ENCODE measurements at regions not wholly inside any gene's neighbourhood (a gene's known extent, or its start where the extent isn't known, plus 50 kb on each side); places are given as distances from the start of the nearest gene placed in this dataset.

DNA sequence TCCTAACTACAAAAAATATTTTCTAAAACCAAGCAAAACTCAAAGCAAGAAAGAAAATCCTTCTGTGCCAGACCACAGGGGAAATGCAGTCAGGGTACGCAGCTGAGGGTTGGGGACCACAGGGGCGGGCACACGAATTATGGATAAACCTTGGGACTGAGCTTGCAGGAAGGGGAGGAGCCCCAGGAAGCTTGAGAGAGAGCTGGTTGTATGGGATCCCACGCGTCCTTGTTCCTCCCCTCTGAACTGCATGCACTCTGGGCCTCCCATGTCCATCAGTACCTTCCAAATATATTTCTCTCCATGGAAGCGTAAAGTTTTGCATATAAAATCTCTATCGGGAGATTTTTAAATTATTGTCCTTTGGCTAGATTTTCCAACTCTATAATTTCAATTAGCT, 673.4 kb downstream of the TBC1D22A start:
- TF ChIP-seq, protein P1, sequence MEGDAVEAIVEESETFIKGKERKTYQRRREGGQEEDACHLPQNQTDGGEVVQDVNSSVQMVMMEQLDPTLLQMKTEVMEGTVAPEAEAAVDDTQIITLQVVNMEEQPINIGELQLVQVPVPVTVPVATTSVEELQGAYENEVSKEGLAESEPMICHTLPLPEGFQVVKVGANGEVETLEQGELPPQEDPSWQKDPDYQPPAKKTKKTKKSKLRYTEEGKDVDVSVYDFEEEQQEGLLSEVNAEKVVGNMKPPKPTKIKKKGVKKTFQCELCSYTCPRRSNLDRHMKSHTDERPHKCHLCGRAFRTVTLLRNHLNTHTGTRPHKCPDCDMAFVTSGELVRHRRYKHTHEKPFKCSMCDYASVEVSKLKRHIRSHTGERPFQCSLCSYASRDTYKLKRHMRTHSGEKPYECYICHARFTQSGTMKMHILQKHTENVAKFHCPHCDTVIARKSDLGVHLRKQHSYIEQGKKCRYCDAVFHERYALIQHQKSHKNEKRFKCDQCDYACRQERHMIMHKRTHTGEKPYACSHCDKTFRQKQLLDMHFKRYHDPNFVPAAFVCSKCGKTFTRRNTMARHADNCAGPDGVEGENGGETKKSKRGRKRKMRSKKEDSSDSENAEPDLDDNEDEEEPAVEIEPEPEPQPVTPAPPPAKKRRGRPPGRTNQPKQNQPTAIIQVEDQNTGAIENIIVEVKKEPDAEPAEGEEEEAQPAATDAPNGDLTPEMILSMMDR (IDR thresholded peaks at IDR 0.05; ENCODE audit: insufficient read depth, low read length) = no peak
- TF ChIP-seq GABPA (IDR thresholded peaks at IDR 0.05; ENCODE audit: low read depth) (no peak), POLR2AphosphoS5 (IDR thresholded peaks at IDR 0.05; ENCODE audit: low read depth) (no peak), SPI1 (IDR thresholded peaks at IDR 0.05; ENCODE audit: borderline replicate concordance, low read depth) (no peak)

All from HL-60 (cell line).